ENCODE measurements at regions not wholly inside any gene's neighbourhood (a gene's known extent, or its start where the extent isn't known, plus 50 kb on each side); places are given as distances from the start of the nearest gene placed in this dataset.

DNA sequence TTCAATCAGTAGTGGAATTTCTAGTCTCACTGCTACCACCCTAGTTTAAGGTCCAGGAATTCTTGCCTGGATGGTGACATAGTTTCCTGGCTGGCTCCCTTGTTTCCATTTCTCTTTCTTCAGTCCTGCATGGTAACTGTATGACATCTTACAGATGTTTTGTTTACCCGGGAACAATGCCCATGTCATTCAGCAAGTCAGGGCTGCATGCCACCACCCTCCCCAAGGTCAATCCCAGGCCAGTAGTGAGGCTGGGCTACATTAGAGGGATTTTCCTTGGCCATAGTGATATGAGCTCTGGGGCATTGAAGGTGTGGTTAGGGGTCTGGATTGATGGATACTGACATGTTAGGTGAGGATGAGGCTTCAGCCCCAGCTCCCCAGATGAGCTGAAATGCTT lies 114.9 kb upstream of the E2F8 start:
- DNase-seq, result no peak

DNA sequence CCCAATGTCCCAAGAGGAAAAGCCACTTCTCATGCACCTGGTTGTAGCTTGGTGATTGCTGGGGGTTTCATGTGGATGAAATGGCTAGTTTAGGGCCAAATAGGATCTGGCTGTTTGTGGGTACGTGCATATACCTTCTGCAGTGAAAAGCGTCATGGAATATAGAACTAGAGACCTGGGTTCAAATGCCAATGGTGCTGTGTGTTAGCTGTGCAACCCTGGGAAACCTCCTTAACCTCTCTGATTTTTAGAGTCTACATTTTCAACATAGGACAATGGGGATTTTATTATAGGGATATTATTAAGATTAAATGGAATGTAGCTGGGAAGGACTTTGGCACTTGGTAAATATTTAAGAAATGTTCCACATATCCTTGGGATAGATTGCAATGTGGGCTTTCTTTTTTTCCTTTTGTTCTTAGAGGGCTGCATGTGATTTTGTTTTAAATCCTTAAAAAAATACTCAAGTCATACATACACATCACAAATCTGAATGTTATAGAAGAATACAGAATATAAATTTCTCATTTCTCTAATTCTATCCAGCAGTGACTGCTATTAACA lies 112.6 kb upstream of the E2F8 start:
- no peak for DNase-seq

- DNase-seq, result no peak
Observed at GRCh38 chr11:19352771-19353160, 112.0 kb upstream of the E2F8 start.

DNA sequence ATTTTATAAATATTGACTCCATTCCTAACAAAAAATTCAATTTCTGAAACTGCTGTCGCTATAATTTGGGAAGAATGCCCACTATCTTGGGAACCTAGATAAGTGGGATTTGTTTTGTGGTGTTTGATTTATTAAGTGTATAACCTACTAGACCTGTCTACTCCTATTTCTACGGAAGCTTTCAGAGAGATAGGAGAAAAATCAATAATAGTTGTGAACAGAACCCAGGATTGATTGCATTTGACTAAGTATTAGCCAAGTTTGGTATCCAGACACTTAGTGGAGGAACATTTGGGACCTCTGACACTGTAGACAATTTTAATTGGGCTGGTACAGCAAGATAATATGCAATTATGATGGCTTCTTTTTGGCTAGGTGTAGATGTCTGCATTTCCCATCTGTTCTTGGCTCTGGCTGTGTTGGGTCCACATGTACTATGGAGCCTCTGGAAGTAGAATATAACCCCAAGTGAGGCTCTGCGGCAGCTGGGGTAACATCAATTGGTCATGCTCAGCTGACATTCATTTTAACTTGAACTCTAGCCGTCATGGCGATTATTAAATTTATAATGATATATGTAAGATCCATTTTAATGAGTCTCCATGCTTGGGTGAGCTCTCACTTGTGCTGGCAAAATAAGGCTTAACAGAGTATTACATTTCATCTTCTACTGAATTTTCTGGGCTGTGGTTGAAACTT lies 111.5 kb upstream of the E2F8 start:
- DNase-seq, result no peak

DNA sequence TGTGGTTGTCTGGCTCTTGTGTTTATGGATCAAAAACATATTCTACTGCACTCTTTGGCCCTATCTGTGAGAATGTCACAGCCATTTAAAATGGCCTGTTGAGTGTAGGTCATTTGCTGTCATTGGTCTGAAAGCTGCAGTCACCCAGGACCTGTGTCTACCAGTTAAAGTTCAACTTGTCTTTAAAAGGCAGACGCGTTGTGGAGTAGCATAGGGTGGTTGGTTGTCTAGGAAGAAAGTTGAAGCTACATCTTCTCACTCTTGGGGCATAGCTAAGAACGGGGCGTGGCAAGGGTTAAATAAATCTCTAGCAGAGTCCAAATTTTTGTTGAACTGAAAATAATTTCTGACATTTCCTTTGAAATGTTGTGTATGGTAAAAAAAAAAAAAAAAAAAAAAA lies 110.7 kb upstream of the E2F8 start:
- DNase-seq, result no peak

- DNase-seq, result no peak
Observed at GRCh38 chr11:19350160-19350559, 109.4 kb upstream of the E2F8 start.

- DNase-seq, result no peak
Observed at GRCh38 chr11:19349340-19350025, 108.7 kb upstream of the E2F8 start.

DNA sequence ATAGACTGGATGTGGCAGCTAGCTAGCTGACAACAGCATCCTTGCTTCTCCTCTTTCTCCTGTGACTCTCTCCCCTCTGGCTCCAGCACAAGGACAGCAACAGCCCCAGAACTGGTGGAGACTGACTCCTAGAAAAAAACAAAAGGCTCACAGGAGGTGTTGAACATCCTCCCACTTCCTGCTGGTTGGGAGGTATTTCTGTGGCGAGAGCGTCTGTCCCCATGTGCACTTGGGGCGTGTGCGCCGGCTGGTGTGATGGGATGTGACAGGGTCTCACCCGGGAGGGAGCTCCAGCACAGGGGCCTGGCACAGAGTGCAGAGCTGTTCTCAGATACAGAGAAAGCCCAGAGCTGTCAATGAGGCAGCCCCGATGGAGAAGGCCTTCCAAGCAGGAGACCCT lies 107.2 kb upstream of the E2F8 start:
- no peak for DNase-seq

DNA sequence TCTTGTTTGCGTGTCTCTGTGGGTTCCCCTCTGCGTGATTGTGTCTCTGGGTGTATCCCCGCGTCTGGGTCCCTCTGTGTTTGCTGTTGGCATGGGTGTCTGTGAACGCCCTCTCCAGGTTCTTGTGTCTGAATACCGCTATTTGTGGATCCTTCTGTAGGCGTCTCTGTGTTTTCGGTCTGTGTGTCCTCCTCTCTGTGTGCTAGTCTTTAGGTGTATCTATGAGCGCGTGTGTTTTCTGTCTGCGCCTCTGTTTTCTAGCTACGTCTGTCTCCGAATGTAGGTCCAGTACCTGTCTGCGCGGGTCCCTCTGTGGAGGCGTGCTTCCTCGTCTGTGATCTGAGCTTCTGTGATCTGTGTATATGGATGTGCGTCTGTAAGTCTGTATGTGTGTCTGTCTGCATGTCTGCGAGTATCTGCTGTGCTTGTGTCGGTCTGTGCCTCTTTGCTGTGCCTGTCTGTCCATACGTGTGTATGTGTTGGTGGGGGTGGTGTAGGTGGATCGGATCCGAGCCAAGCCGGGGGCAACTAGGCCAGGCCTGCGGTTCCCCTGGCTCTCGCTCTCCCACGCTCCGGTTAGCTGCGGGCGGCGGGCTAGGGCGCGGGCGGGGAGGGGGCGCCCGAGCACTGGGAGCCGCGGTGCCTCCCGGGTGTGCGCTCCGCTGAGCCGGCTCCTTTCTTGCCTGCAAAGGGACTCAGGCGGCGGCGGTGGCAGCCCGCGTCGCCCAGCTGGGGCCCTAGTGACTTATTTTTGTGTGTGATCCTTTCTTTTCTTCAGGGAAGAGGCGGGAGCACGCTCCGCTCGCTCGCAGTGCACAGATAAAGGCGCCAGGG lies 105.3 kb upstream of the E2F8 start:
- DNase-seq, result peak; percentile 28

DNA sequence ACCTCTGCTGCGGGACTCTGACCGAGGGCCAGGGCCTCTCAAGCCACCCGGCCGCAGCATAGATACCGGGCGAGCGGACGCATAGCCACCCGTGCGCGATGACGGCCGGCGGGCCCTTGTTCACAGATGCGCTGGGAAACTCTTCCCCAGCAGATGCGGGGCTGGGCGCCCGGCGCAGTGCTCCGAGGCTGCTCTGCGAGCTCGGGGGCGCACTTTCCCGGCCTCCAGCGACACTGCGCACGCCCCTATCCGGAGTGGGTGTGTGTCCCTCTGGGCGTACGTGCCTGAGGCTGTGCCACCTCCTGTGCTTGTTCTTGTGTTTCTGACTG lies 104.7 kb upstream of the E2F8 start:
- no peak for DNase-seq

GRCh38 chr11:19344661-19345518 lies 104.1 kb upstream of the E2F8 start:
- no peak for DNase-seq

GRCh38 chr11:19342036-19342435 lies 101.3 kb upstream of the E2F8 start:
- DNase-seq, result no peak

DNA sequence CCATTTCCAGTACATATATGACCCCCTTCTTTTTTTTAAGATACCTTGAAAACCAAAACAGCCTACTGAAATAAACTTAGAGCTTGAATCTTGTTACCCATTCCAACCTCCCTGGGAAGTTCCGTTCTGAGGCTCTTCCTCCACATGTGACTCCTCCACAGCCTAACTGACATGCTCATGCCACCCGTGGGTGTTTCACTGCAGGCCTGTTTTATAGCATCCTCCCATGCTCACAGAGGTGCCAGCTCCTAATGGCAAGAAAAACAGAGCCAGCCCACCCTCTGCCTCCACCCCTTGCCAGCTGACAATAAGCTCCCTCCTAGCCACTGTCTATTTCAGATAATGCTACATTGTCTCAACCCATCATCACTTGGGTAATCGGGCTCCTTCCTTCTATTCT lies 97.6 kb upstream of the E2F8 start:
- DNase-seq, result no peak

DNA sequence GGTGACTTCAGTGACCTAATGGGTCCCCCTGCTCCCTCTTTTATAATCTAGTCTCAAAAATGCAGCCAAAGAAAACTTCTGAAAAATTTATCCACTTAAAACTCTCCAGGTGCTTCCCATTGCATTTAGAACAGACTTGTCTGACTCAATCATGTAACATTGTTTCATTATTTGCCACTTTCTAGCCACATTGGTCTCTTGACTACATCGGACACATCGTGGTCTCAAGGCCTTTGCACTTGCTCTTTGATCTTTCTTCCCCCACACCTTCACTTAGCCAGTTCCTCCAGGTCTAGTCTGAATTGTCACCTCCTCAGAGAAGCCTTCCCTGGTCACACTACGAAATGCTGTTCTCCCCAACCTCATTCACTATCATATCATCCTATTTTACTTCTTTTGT lies 97.0 kb upstream of the E2F8 start:
- DNase-seq, result no peak

- DNase-seq, result no peak
Observed at GRCh38 chr11:19336331-19336730, 95.6 kb upstream of the E2F8 start.

- DNase-seq, result no peak
Observed at GRCh38 chr11:19332476-19332875, 91.7 kb upstream of the E2F8 start.

DNA sequence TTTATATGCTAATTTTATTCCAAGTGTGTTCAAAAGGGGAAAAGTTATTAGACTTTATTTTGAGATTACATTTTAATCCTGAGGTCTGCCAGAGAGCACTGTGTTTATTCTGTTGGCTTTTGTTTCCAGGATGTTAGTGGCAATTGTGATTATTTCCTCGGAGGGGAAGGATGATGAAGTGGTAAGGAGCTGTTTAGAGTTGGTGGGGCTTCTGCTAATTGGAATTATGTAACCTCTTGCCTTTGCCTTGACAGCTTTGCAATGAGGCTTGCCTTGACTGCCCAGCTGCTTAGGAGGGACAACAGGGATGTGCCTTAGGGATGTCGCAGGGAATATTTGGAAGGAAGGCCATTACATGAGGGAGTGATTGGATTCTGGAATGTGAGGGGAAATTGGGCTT lies 89.7 kb upstream of the E2F8 start:
- DNase-seq, result no peak

DNA sequence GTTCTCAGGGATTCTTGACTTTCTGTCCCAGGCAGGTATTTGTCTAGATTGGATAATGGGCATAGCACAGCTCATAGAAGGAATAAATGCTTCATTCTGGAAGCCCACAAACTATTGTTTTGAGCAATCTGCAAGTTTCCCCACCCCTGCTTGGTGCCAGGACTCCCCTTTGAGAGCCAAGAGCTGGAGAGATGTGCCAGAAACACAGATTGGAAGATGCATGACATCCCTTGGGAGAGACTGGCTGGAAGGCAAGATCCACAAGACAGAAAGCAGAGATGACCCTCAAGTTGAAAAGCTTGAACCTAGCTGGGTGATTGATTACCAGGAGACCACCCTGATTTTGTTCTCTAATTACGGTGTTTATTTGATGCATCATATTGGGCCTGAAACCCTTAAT lies 89.2 kb upstream of the E2F8 start:
- no peak for DNase-seq

GRCh38 chr11:19328586-19329311 lies 88.0 kb upstream of the E2F8 start:
- no peak for DNase-seq

- DNase-seq, result no peak
Observed at GRCh38 chr11:19327280-19327679, 86.5 kb upstream of the E2F8 start.

DNA sequence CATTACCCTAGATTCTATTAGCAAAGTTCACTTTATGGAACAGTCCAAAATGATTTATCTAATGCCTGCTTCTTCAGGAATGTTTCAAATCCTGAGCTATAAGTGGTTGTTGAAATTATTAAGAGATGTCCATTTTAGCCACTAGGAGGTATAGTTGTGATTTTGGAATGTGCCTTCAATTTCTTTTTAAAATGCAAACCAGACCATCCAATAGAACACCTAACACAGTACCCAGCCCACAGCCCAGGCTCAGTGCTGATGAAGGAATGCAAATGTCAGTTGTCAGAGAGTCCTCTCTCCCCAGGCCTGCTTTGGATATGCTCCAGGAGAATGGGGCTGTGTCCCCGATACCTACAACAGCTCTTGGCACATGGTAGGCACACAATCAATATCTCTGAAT lies 85.8 kb upstream of the E2F8 start:
- no peak for DNase-seq

GRCh38 chr11:19323502-19323901 lies 82.8 kb upstream of the E2F8 start:
- DNase-seq, result no peak
